ENCODE measurements at regions not wholly inside any gene's neighbourhood (a gene's known extent, or its start where the extent isn't known, plus 50 kb on each side); places are given as distances from the start of the nearest gene placed in this dataset.
"Not testable (repeated sequence)": the region's sequence is repeated elsewhere in the genome, so short reads cannot be mapped to it uniquely, and the experiment has no call there.

DNA sequence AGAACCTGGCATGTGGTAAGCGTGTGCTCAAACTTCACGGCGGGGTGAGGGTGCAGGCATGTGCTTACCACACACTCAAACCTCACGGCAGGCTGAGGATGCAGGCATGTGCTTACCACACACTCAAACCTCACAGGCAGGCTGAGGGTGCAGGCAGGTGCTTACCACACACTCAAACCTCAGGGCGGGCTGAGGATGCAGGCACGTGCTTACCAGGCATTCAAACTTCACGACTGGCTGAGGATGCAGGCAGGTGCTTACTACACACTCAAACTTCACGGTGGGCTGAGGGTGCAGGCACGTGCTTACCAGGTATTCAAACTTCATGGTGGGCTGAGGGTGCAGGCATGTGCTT is 105.0 kb upstream of the ALKAL2 start:
- DNase-seq = no peak

- no peak for DNase-seq
Observed at GRCh38 chr2:392181-392925, 104.5 kb upstream of the ALKAL2 start.

GRCh38 chr2:391696-392095 is 103.8 kb upstream of the ALKAL2 start:
- no peak for DNase-seq

DNA sequence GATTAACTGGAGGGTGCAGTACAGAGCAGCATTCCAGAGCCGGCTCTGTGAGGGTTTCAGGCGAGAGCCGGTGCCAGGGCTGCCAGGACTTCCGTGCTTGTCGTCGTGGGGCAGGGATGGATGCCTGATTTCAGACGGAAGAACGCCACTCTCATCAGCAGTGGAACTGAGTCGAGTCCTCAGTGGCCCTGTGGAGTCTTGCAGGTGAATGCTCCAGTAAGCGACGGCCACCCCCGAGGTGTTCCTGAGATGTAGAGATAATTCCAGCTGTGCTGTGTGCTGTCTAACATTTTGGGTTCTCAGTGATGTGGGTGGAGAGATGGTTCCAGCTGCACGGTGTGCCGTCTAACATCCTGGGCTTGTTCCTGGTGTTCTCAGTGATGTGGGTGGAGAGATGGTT is 103.1 kb upstream of the ALKAL2 start:
- DNase-seq = no peak

DNA sequence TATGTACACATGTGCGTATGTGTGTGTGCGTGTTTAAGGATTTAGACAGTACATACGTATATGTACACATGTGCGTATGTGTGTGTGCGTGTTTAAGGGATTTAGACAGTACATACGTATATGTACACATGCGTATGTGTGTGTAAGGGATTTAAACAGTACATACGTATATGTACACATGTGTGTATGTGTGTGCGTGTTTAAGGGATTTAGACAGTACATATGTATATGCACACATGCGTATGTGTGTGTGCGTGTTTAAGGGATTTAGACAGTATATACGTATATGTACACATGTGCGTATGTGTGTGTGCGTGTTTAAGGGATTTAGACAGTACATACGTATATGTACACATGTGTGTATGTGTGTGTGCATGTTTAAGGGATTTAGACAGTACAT is 102.1 kb upstream of the ALKAL2 start:
- DNase-seq = not testable (repeated sequence)

GRCh38 chr2:388752-389151 is 100.9 kb upstream of the ALKAL2 start:
- DNase-seq = not testable (repeated sequence)

DNA sequence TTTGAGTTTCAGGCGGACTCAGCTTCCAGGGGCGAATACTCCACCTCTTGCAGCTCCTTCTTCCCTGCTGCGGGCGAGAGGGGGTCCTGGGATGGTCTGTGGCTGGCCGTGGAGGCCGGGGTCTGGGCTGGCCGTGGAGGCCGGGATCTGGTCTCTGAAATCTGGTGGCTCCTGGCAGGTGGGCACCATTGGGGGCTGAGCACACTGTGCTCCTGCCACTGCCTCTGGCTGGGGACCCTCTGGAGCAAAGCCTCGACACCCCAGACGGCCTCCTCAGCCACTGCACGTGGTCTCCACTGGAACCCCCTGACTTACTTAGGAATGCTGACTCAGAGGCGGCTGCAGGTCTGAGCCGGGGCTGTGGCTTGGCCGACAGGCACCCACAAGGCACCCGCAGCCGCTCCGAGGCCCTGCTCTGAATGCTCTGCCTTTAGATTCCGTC is 100.1 kb upstream of the ALKAL2 start:
- no peak for DNase-seq

- DNase-seq = no peak
Observed at GRCh38 chr2:386406-387103, 98.7 kb upstream of the ALKAL2 start.

DNA sequence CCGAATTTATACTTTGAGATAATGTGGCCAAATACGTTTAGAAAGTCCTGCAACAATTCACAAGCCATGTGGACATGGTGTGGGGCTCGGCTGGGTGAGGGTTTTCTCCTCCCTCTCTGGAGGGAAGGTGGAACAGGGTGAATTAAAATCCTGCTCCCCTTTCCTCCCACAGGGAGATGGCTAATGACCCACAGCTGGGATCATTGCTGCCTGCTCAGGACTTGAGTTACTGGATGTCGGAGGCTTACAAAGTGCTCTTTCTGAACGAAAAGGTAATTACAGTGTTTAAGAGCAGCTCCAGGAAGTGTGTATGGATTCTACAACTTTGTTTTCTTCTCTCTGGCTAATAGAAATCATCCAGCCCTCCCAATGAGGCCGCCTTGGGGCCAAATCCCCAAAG is 97.9 kb upstream of the ALKAL2 start:
- no peak for DNase-seq

GRCh38 chr2:385061-385460 is 97.2 kb upstream of the ALKAL2 start:
- DNase-seq = no peak

DNA sequence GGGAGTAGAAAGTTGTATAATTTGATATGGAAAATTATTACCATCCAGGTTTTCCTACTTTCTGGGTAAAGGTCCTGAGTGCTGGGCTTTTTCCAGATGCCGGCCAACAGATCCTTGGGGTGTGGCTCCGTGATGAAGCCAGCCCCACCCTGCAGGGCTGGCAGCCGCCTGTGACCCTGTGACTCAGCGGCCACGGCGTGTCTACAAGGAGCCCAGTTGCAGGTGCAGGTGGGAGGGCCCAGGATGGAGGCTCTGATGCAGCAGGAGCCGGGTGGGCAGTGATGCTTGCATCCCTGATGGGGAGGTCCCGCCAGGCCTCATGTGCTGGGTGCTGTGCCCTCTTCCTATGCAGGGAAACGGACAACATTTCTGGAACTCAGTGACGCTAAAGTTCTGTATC is 96.0 kb upstream of the ALKAL2 start:
- DNase-seq = no peak

DNA sequence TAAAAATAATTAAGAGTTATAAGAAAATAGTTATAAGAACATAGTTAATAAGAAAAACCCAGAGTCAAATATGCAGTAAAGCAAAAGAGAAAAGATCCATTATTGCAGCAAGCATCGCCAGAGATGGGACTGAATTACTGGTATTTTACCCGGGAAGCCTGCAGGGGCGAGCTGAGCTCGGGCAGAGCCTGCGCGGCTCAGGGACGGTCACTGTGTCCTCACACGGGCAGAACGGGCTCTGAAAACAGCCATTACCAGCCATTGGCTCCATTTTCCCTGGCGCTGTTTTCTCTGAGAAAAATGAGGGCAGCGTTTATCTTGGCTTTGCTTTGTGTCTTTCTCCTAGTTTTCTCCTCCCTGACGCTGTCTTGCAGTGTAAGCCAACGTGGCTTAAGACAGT is 95.3 kb upstream of the ALKAL2 start:
- DNase-seq = no peak

DNA sequence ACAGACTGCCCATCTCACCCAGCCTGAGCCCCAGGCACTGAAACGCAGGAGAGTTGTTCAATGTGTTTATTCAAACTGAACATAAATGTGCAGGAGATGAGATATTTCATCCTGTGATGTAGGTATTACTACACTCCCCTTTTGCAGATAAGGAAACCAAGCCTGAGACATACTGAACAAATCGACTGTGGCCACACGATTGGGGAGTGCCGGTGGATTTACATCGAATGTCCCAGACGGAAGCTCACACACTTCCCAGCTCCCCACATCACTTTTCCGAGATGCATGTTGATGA is 94.8 kb upstream of the ALKAL2 start:
- DNase-seq = no peak

GRCh38 chr2:381941-382727 is 94.2 kb upstream of the ALKAL2 start:
- no peak for DNase-seq

DNA sequence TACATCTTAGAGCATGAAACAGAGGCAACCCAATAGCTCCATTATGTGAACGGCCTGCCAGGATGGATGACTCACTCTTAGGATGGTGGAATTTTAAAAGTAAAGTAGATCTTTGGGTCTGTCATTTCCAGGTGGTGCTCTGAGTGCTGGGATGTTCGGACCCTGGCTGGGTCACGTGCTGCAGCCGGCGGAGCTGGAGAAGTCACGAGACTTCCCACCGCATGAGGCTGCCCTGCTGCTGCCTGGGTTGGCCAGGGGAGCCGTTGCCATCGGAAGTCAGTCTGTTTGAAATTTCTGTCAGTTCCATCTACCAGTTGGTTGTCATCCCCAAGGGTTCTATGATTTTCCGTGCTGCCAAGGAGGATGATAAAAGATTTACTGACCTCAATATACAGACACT is 93.3 kb upstream of the ALKAL2 start:
- DNase-seq = no peak

DNA sequence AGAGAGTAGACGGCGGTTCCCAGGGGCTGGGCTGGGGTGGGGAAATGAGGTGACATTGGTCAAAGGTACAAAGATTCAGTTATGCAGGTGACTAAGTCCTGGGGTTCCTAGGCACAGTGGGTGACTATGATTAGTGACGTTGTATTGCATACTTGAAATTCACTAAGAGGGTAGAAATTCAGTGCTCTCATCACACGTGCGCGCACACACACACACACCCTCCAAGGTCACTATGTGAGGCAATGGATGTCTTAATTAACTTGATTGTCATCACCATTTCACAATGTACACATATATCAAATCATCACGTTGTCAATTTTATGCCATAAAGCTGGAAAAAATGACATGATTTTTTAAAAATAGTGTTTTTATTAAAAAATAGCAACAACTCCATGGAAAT is 92.9 kb upstream of the ALKAL2 start:
- DNase-seq = no peak

- DNase-seq = no peak
Observed at GRCh38 chr2:380221-380620, 92.3 kb upstream of the ALKAL2 start.

DNA sequence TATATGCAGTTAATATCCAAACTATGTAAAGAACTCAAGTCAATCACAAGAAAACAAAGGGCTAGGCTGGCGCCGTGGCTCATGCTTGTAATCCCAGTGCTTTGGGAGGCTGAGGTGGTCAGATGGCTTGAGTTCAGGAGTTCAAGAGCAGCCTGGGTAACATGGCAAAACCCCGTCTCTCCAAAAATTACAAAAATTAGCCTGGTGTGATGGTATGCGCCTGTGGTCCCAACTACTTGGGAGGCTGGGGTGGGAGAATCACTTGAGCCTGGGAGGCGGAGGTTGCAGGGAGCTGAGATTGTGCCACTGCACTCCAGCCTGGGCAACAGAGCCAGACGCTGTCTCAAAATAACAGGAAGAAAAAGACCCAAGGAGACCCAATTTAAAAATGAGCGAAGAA is 91.9 kb upstream of the ALKAL2 start:
- DNase-seq = no peak

DNA sequence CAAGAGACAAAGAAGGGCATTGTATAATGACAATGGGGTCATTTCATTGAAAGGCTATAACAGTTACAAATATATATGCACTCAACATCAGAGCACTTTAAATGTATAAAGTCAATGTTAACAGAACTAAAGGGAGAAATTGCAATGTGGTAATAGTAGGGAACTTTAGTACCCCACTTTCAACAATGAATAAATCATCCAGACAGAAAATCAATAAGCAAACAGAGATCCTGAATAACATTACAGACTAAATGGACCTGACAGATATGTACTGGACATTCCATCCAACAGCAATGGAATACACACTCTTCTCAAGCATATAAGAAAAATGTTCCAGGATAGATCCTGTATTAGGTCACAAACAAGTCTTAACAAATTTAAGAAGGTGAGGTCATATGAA is 90.5 kb upstream of the ALKAL2 start:
- DNase-seq = no peak

DNA sequence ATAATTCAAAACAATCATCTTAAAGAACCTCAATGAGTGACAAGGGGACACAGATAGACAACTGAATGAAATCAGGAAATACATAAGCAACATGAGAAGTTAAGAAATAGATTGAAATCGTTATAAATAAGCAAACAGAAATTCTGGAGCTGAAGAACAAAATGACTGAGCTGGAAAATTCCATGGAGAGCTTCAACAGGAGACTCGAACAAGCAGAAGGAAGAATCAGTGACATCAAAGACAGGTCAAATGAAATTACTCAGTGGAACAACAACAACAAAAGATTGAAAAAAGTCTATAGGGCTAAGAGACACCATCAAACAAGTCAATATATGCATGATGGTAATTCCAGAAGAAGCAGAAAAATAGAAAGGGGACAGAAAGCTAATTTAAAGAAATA is 89.5 kb upstream of the ALKAL2 start:
- no peak for DNase-seq

DNA sequence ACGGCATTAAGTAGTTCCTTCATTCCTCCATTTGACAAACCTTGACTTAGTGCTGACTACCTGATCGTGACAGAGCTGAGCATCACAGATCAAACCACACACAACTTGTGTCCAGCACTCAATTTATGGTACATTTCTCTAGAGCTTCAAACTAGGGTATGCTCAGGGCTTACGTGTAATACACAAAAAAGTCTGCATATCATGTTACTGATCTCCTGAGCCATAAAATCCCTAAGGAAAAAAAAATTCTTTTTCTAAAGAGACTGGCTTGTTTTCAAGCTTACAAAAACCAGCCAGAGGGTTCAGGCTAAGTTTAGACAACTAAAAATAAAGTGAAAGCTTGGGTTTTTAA is 88.0 kb upstream of the ALKAL2 start:
- DNase-seq = no peak

GRCh38 chr2:375270-375955 is 87.5 kb upstream of the ALKAL2 start:
- no peak for DNase-seq

GRCh38 chr2:368386-368785 is 80.5 kb upstream of the ALKAL2 start:
- DNase-seq = no peak

DNA sequence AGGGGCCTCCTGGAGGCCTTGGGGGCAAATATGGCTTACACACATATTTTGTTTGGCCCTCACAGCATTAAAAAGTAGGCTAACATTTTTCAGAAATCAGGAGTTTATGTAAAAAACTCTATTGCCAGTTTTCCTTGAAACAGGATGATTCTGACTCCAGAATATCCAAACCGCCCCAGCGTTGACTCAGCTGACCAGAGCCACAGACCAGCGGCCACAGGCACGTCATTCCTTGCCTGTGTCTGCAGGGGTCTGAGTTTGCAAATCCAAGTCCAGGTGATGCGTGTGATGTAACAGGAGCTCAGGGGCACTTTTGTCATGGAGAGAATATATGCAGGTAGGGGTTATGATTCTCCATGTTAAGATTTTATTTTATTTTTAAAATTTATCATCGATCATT is 79.4 kb upstream of the ALKAL2 start:
- DNase-seq = no peak
